SK-N-SH treated with all-trans-retinoic acid at 6 μM for 48 hours (cell line): ENCODE measurements at regions not wholly inside any gene's neighbourhood (a gene's known extent, or its start where the extent isn't known, plus 50 kb on each side); places are given as distances from the start of the nearest gene placed in this dataset.

Source experiments
- GLIS3 ChIP-seq: fragments of 250-450 bp; sonication (Bioruptor Pico); IDR thresholded peaks from 2 replicates; pipeline ENCODE4 v1.5.0; 2020; ENCODE audit warnings: mild to moderate bottlenecking, moderate library complexity
- ISL1 ChIP-seq: fragments of 250-450 bp; sonication (Bioruptor Pico); IDR thresholded peaks from 2 replicates; pipeline ENCODE4 v2.1.2; 2022; ENCODE audit warnings: mild to moderate bottlenecking, moderate library complexity
- RARB ChIP-seq: fragments of 250-450 bp; sonication (Bioruptor Pico); IDR thresholded peaks from 2 replicates; pipeline ENCODE4 v1.8.0; 2021; ENCODE audit warnings: mild to moderate bottlenecking, moderate library complexity
- TOX ChIP-seq: fragments of 250-450 bp; sonication (Bioruptor Pico); IDR thresholded peaks from 2 replicates; pipeline ENCODE4 v1.8.0; 2021; ENCODE audit warnings: mild to moderate bottlenecking, moderate library complexity, borderline replicate concordance
- ZFP30 ChIP-seq: fragments of 450-650 bp; formaldehyde crosslinking; IDR thresholded peaks from 2 replicates; pipeline ENCODE4 v1.5.0; 2022; ENCODE audit warnings: mild to moderate bottlenecking, moderate library complexity
- ZNF8 ChIP-seq: fragments of 450-650 bp; formaldehyde crosslinking; IDR thresholded peaks from 2 replicates; pipeline ENCODE4 v1.5.0; 2020; ENCODE audit warnings: mild to moderate bottlenecking, moderate library complexity

GRCh38 chr7:118114175-118114574 lies 69.8 kb upstream of the LSM8 start:
- TF ChIP-seq ISL1 (CRISPR knock-in tag): no peak
- TF ChIP-seq TOX (CRISPR knock-in tag): no peak
- no peak for TF ChIP-seq ZFP30 (CRISPR knock-in tag)
- TF ChIP-seq ZNF8 (CRISPR knock-in tag): no peak
- no peak for TF ChIP-seq GLIS3 (CRISPR knock-in tag)
- no peak for TF ChIP-seq RARB (CRISPR knock-in tag)
